ENCODE measurements at regions not wholly inside any gene's neighbourhood (a gene's known extent, or its start where the extent isn't known, plus 50 kb on each side); places are given as distances from the start of the nearest gene placed in this dataset.
A peak's percentile ranks its signal among the peaks of the same experiment; 100 is the strongest.

- no peaks in the 10 kb centered on the region for H3K4me1 Mint-ChIP-seq
- peaks cover 24% of the 10 kb centered on the region for H3K9me3 Mint-ChIP-seq
- TF ChIP-seq CTCF (IDR thresholded peaks at IDR 0.05; ENCODE audit: unreplicated experiment): no peak
Measured at GRCh38 chr4:148664636-148665035, 222.4 kb upstream of the NR3C2 start.

DNA sequence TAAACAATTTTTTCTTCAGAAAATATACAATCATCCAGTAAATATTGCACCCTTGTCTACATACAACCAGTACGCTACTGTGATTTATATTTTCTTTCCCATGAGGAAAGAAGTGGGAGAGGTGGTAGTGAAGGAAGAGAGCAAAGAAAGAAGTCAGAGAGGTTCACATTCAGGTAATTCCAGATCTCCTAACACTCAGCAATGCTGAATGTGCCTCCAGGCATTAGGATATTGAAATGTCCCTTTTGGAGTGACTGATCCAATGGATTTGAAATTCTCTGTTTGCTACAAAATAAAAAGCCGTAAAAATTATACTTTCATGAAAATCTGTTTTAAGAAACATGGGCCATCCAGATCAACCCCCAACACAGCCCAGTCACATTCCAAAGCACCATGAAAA, 211.9 kb upstream of the NR3C2 start:
- no peak for TF ChIP-seq CTCF (IDR thresholded peaks at IDR 0.05; ENCODE audit: unreplicated experiment)
- DNase-seq (ENCODE audit: low spot score in 2 of 2, unreplicated experiment in 2 of 2): no peak
- Mint-ChIP-seq H3K4me3 (no peak overlapping the region), H3K4me1 (peaks cover 11% of the 10 kb centered on the region), H3K27me3 (ENCODE audit: low read depth) (no peaks in the 10 kb centered on the region), H3K27ac (no peak overlapping the region), H3K36me3 (no peaks in the 10 kb centered on the region), H3K9me3 (peaks cover 4% of the 10 kb centered on the region)

More at GRCh38 chr4:148664636-148665035, 222.4 kb upstream of the NR3C2 start:
- no peak overlapping the region for H3K4me3 Mint-ChIP-seq
- no peaks in the 10 kb centered on the region for H3K27me3 Mint-ChIP-seq (ENCODE audit: low read depth)
- H3K36me3 Mint-ChIP-seq: no peaks in the 10 kb centered on the region
- H3K27ac Mint-ChIP-seq: no peak overlapping the region
- no peak for DNase-seq (ENCODE audit: low spot score in 2 of 2, unreplicated experiment in 2 of 2)

- Mint-ChIP-seq H3K27ac (no peak overlapping the region), H3K27me3 (ENCODE audit: low read depth) (no peaks in the 10 kb centered on the region), H3K9me3 (peaks cover 4% of the 10 kb centered on the region), H3K4me1 (peaks cover 11% of the 10 kb centered on the region), H3K36me3 (no peaks in the 10 kb centered on the region), H3K4me3 (no peak overlapping the region)
- no peak for DNase-seq (ENCODE audit: low spot score in 2 of 2, unreplicated experiment in 2 of 2)
- no peak for TF ChIP-seq CTCF (IDR thresholded peaks at IDR 0.05; ENCODE audit: unreplicated experiment)
Measured at GRCh38 chr4:148653681-148654080, 211.5 kb upstream of the NR3C2 start.

DNA sequence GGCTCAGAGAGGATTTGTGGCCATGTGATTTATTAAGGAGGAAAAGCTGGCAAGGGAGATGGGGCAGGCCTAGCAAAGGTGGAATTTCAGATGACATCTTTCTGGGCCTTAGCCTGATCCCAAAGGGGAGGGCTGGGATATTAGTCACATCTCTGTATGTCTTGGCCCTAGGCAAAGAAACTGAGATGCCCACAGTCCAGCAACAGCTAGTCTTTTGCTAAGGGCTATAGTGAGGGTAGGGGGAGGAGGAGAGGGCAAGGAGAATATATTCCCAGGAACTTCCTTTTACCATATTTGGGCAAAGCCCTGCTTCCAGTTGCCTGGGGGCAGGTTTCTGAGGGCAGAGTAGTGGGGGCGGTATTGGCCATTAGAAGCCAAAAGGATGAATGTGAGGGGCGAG, 209.8 kb upstream of the NR3C2 start:
- H3K4me3 Mint-ChIP-seq: no peak overlapping the region
- no peak for DNase-seq (ENCODE audit: low spot score in 2 of 2, unreplicated experiment in 2 of 2)
- peak overlapping the region; percentile 49 for H3K27ac Mint-ChIP-seq

DNA sequence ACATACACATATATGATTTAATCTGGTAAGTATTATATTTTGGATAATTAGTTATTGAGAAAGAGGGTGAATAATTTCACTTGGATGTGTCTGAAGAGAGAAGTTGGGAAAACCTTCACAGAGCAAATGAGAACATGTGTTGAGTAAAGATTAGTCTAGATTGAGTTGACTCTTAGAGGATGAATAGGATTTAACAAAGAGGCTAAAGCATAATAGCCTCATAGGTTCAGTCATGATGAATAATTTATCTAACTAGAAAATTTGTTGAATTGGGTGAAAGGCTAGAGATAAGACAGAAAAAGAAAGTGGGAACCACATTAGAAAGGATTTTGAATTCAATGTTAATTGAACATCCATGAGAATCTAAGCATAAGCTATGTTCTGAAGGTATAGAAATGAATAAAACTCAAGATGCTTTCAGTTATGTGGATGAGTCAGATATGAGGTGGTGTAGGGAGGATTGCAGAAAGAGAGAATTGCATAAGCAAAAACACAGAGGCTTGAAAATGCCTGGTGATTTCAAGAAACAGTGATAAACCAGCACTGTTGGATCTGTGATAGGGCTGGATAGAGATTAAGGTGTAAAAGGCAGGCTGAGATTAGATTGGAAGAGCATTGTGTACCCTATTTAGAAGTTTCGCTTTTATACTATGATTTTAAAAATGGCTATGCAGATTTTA, 207.6 kb upstream of the NR3C2 start:
- TF ChIP-seq CTCF (IDR thresholded peaks at IDR 0.05; ENCODE audit: unreplicated experiment): no peak
- no peak for DNase-seq (ENCODE audit: low spot score in 2 of 2, unreplicated experiment in 2 of 2)
- peaks cover 13% of the 10 kb centered on the region for H3K4me1 Mint-ChIP-seq
- no peaks in the 10 kb centered on the region for H3K27me3 Mint-ChIP-seq (ENCODE audit: low read depth)
- no peak overlapping the region for H3K27ac Mint-ChIP-seq
- no peaks in the 10 kb centered on the region for H3K36me3 Mint-ChIP-seq
- H3K9me3 Mint-ChIP-seq: no peaks in the 10 kb centered on the region
- H3K4me3 Mint-ChIP-seq: no peak overlapping the region

More for the DNA sequence above, 209.8 kb upstream of the NR3C2 start:
- Mint-ChIP-seq H3K36me3 (no peaks in the 10 kb centered on the region), H3K9me3 (peaks cover 4% of the 10 kb centered on the region), H3K27me3 (ENCODE audit: low read depth) (no peaks in the 10 kb centered on the region), H3K4me1 (peaks cover 11% of the 10 kb centered on the region)
- TF ChIP-seq CTCF (IDR thresholded peaks at IDR 0.05; ENCODE audit: unreplicated experiment): no peak

All from mesothelial cell of epicardium (in vitro differentiated cells).